ENCODE measurements at regions not wholly inside any gene's neighbourhood (a gene's known extent, or its start where the extent isn't known, plus 50 kb on each side); places are given as distances from the start of the nearest gene placed in this dataset.

DNA sequence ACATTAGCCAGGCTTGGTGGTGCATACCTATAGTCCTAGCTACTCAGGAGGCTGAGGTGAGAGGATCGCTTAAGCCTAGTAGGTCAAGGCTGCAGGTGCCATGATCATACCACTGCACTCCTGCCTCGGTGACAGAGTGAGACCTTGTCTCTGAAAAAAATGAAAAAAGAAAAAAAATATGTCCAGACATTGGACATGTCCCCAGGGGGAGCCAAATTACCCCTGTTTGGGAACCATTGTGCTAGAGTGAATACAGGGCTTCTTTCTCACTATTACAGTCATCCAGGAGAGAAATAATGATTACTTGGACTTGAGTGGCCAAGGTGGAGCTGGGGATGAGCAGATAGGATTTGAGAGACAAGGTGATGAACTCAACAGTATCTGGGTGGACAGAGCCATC is 52.9 kb upstream of the ABCC4 start:
- H3K4me1 ChIP-seq (ENCODE audit: insufficient read depth, low read length): no peaks in the 10 kb centered on the region
- no peaks in the 10 kb centered on the region for H3K9me3 ChIP-seq (ENCODE audit: control insufficient read depth, low read depth, low read length)
- no peak overlapping the region for H3K4me2 ChIP-seq (ENCODE audit: insufficient read depth, insufficient read length, low read length)
- H3K23me2 ChIP-seq (ENCODE audit: insufficient read length, low read depth, low read length, poor library complexity, severe bottlenecking): no peaks in the 10 kb centered on the region
- H2AK5ac ChIP-seq (ENCODE audit: insufficient read length, low read length): no peak overlapping the region
- H2BK5ac ChIP-seq (ENCODE audit: insufficient read length, low read length): no peak overlapping the region
- TF ChIP-seq, protein P1, sequence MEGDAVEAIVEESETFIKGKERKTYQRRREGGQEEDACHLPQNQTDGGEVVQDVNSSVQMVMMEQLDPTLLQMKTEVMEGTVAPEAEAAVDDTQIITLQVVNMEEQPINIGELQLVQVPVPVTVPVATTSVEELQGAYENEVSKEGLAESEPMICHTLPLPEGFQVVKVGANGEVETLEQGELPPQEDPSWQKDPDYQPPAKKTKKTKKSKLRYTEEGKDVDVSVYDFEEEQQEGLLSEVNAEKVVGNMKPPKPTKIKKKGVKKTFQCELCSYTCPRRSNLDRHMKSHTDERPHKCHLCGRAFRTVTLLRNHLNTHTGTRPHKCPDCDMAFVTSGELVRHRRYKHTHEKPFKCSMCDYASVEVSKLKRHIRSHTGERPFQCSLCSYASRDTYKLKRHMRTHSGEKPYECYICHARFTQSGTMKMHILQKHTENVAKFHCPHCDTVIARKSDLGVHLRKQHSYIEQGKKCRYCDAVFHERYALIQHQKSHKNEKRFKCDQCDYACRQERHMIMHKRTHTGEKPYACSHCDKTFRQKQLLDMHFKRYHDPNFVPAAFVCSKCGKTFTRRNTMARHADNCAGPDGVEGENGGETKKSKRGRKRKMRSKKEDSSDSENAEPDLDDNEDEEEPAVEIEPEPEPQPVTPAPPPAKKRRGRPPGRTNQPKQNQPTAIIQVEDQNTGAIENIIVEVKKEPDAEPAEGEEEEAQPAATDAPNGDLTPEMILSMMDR (conservative IDR thresholded peaks at IDR 0.05): no peak
- no peak overlapping the region for H3K23ac ChIP-seq (ENCODE audit: insufficient read length, low read depth, low read length)
- H3K79me2 ChIP-seq (ENCODE audit: insufficient read depth, low read length): no peaks in the 10 kb centered on the region
- H3K9me3 Mint-ChIP-seq: peaks cover 9 to 18% of the 10 kb centered on the region in 2 experiments; a peak in 4 of 5 replicates
- H3K9ac ChIP-seq (ENCODE audit: extremely low read depth, insufficient read length, low read length): no peak overlapping the region
- H4K91ac ChIP-seq (ENCODE audit: insufficient read length, low read depth, low read length): no peak overlapping the region
- no peak overlapping the region for H3T11ph ChIP-seq (ENCODE audit: low read length)
- no peaks in the 10 kb centered on the region for H3K27me3 ChIP-seq (ENCODE audit: insufficient read depth, low read length)
- no peak overlapping the region for H4K8ac ChIP-seq (replicated peaks; ENCODE audit: insufficient read length, low read depth, low read length)
- peaks cover 10 to 27% of the 10 kb centered on the region in 2 experiments for H3K4me1 Mint-ChIP-seq
- no peak overlapping the region for H3K4me3 Mint-ChIP-seq
- H4K5ac ChIP-seq (ENCODE audit: insufficient read length, low read depth, low read length): no peak overlapping the region
- H2BK12ac ChIP-seq (ENCODE audit: insufficient read length, low read depth, low read length): no peak overlapping the region
- H3K14ac ChIP-seq (ENCODE audit: insufficient read depth, low read length): no peak overlapping the region
- no CpG with 5 or more reads among the region's 2 CpGs for WGBS (ENCODE audit: extremely low coverage, insufficient read length, low lambda C conversion rate)
- H3K18ac ChIP-seq (ENCODE audit: insufficient read length, low read depth, low read length): no peak overlapping the region
- H4K20me1 ChIP-seq (ENCODE audit: control insufficient read depth, insufficient read depth, insufficient read length): no peaks in the 10 kb centered on the region
- no peak overlapping the region for H3K56ac ChIP-seq (ENCODE audit: insufficient read length, low read depth, low read length)
- H3K27ac ChIP-seq (ENCODE audit: insufficient read length, low read depth, low read length): no peak overlapping the region
- H2BK20ac ChIP-seq (ENCODE audit: low read depth, low read length, poor library complexity, severe bottlenecking): no peak overlapping the region
- H2BK15ac ChIP-seq (ENCODE audit: low read depth, low read length): no peak overlapping the region
- no peak overlapping the region for H2BK120ac ChIP-seq (ENCODE audit: low read depth, low read length, poor library complexity, severe bottlenecking)
- no peak for DNase-seq
- H3K79me1 ChIP-seq (ENCODE audit: insufficient read depth, low read depth, low read length, poor library complexity, severe bottlenecking): no peaks in the 10 kb centered on the region
- peaks cover 0 to 4% (median 0%) of the 10 kb centered on the region in 3 experiments; a peak in 2 of 7 replicates for H3K36me3 Mint-ChIP-seq (ENCODE audit: insufficient read depth in 1 of 3, low read depth in 3 of 3)
- no peak overlapping the region for H3K27ac Mint-ChIP-seq
- H3K4ac ChIP-seq (ENCODE audit: low read depth, low read length): no peak overlapping the region
- H2AFZ ChIP-seq (ENCODE audit: low read length): no peak overlapping the region
- H3K27me3 Mint-ChIP-seq (ENCODE audit: low read depth): no peaks in the 10 kb centered on the region; the same call in 1 of the 2 replicates

Measured in H9 (cell line).